ENCODE measurements at regions not wholly inside any gene's neighbourhood (a gene's known extent, or its start where the extent isn't known, plus 50 kb on each side); places are given as distances from the start of the nearest gene placed in this dataset.

DNA sequence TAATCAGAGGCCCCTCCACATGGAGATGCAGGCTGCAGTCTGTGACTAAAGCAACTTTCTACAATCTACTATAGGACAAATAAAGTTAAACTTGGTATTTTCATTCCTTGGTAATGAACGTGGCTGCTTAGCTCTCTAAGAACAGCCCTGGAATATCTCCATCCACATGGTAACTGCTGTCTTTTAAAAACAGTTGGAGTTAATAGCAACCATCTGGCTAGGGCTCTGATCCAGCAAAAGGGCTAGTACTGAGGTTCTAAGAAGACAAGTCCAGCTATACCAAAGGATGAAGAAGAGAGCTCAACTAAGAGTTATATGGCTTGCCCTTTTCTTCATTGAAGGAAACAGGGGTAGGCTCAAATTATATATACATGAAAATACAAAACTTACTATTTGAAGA, 920.1 kb downstream of the FLRT2 start:
- no peak for TF ChIP-seq CTCF (conservative IDR thresholded peaks at IDR 0.05; ENCODE audit: low read depth in 2 of 2)
- no peak for TF ChIP-seq POLR2AphosphoS5 (IDR thresholded peaks at IDR 0.05; ENCODE audit: low read depth)
- TF ChIP-seq EZH2 (IDR thresholded peaks at IDR 0.05; ENCODE audit: low read depth, unreplicated experiment), result no peak
- no peak for TF ChIP-seq EZH2phosphoT487 (IDR thresholded peaks at IDR 0.05; ENCODE audit: unreplicated experiment)
- TF ChIP-seq, protein P1, sequence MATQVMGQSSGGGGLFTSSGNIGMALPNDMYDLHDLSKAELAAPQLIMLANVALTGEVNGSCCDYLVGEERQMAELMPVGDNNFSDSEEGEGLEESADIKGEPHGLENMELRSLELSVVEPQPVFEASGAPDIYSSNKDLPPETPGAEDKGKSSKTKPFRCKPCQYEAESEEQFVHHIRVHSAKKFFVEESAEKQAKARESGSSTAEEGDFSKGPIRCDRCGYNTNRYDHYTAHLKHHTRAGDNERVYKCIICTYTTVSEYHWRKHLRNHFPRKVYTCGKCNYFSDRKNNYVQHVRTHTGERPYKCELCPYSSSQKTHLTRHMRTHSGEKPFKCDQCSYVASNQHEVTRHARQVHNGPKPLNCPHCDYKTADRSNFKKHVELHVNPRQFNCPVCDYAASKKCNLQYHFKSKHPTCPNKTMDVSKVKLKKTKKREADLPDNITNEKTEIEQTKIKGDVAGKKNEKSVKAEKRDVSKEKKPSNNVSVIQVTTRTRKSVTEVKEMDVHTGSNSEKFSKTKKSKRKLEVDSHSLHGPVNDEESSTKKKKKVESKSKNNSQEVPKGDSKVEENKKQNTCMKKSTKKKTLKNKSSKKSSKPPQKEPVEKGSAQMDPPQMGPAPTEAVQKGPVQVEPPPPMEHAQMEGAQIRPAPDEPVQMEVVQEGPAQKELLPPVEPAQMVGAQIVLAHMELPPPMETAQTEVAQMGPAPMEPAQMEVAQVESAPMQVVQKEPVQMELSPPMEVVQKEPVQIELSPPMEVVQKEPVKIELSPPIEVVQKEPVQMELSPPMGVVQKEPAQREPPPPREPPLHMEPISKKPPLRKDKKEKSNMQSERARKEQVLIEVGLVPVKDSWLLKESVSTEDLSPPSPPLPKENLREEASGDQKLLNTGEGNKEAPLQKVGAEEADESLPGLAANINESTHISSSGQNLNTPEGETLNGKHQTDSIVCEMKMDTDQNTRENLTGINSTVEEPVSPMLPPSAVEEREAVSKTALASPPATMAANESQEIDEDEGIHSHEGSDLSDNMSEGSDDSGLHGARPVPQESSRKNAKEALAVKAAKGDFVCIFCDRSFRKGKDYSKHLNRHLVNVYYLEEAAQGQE (IDR thresholded peaks at IDR 0.05; ENCODE audit: unreplicated experiment), result no peak
- no peak for TF ChIP-seq JUNB (IDR thresholded peaks at IDR 0.05; ENCODE audit: unreplicated experiment)

Measured in GM23338 (cell line).